Adrenal gland (tissue), 9 donors: ENCODE measurements at regions not wholly inside any gene's neighbourhood (a gene's known extent, or its start where the extent isn't known, plus 50 kb on each side); places are given as distances from the start of the nearest gene placed in this dataset.

Source experiments
- DNase-seq, 7 donors: peaks; one replicate each; pipeline ENCODE4 v3.0.0-alpha.2; 2019 to 2020
- H3K27ac ChIP-seq, 5 donors: fragments of 200-600 bp; sonication (generic) in 4 of 5; 1 replicate in 3 of 5; 2 replicates in 2 of 5; pipeline versions ENCODE4 v1.5.1 to v1.8.0; 2016 to 2020; ENCODE audit warnings: mild to moderate bottlenecking in 1 of 5
- H3K27me3 ChIP-seq: fragments of 200-600 bp; 2 replicates; pipeline ENCODE4 v1.8.0; 2021
- H3K36me3 ChIP-seq, 2 donors: fragments of 200-600 bp; replicated peaks in 1 of 2; 1 replicate in 1 of 2; 2 replicates in 1 of 2; pipeline versions ENCODE4 v1.5.1 to v1.8.0; 2018 to 2022
- H3K4me1 ChIP-seq, 2 donors: fragments of 200-600 bp; replicated peaks in 1 of 2; 1 replicate in 1 of 2; 2 replicates in 1 of 2; pipeline versions ENCODE4 v1.5.1 to v1.8.0; 2018 to 2021
- H3K4me3 ChIP-seq, 4 donors: fragments of 200-600 bp; sonication (generic) in 3 of 4; one replicate each; pipeline ENCODE4 v1.5.1; 2016 to 2018
- H3K9me3 ChIP-seq, 3 donors: fragments of 200-600 bp; sonication (generic) in 1 of 3; replicated peaks in 1 of 3; 1 replicate in 2 of 3; 2 replicates in 1 of 3; pipeline versions ENCODE4 v1.5.1 to v1.8.0; 2016 to 2021
- CTCF ChIP-seq, 6 experiments: fragments of 450-650 bp in 4 of 6; fragments of 200-600 bp in 2 of 6; sonication (generic) in 1 of 6; IDR thresholded peaks; 1 replicate in 5 of 6; 2 replicates in 1 of 6; pipeline versions ENCODE4 v1.5.1 to v1.8.0; 2016 to 2021; ENCODE audit warnings: antibody characterized with exemption in 6 of 6, mild to moderate bottlenecking in 2 of 6, moderate library complexity in 1 of 6
- POLR2A ChIP-seq, 2 donors: fragments of 450-650 bp; IDR thresholded peaks; one replicate each; pipeline ENCODE4 v1.6.1; 2017; ENCODE audit warnings: antibody characterized with exemption in 2 of 2, mild to moderate bottlenecking in 2 of 2, moderate library complexity in 1 of 2
- WGBS, 4 donors: extraction: QIAGEN DNeasy Blood & Tissue Kit in 2 of 4; methylation state at CpG; one replicate each; pipeline versions ENCODE4 v1.1.5 to v1.1.7; 2013 to 2017; 5-methylcytosine and 5-hydroxymethylcytosine counted together
- intact Hi-C, 2 donors: fragments of 100-400 bp; cut with DNase I; formaldehyde crosslinking; loops; one replicate each; pipeline versions ENCODE4 v1.14.1 to v1.15.0; 2022 to 2023
- donor health status: healthy with polysubstance abuse.
- donor health status: Bipolar disorder and iron deficiency.
- donor health status: DM: yes; HTN: yes; CAD: no.
- donor health status: DM: no; HTN: no; CAD: no.
- donor health status: DM: no; HTN: no; CAD: no.

- Histone ChIP-seq H3K4me1 (no peaks in the 10 kb centered on the region), H3K36me3 (no peaks in the 10 kb centered on the region), H3K4me3 (no peak overlapping the region), H3K27me3 (no peaks in the 10 kb centered on the region), H3K27ac (no peak overlapping the region), H3K9me3 (no peaks in the 10 kb centered on the region)
- DNase-seq, result no peak
- TF ChIP-seq CTCF (IDR thresholded peaks at IDR 0.05) (no peak), POLR2A (IDR thresholded peaks at IDR 0.05) (no peak)
- intact Hi-C loops, result no loop called here
- WGBS, 4 donors, result 89 to 98% (median 95%) methylated on average over 2 of the region's 2 CpGs
Observed at GRCh38 chr1:232223183-232223708, 406.7 kb downstream of the SIPA1L2 start.

GRCh38 chr1:232222614-232223013 lies 407.3 kb downstream of the SIPA1L2 start:
- H3K4me1 ChIP-seq, result no peaks in the 10 kb centered on the region
- no peaks in the 10 kb centered on the region for H3K27me3 ChIP-seq
- 95 to 98% (median 96%) methylated on average over 4 of the region's 4 CpGs for WGBS, 4 donors
- no peak overlapping the region for H3K27ac ChIP-seq
- intact Hi-C loops, result no loop called here
- DNase-seq, result no peak
- H3K36me3 ChIP-seq, result no peaks in the 10 kb centered on the region
- no peaks in the 10 kb centered on the region for H3K9me3 ChIP-seq
- H3K4me3 ChIP-seq, result no peak overlapping the region
- TF ChIP-seq CTCF (IDR thresholded peaks at IDR 0.05) (no peak), POLR2A (IDR thresholded peaks at IDR 0.05) (no peak)

- Histone ChIP-seq H3K36me3 (no peaks in the 10 kb centered on the region), H3K27ac (no peak overlapping the region), H3K27me3 (no peaks in the 10 kb centered on the region), H3K4me1 (no peaks in the 10 kb centered on the region), H3K4me3 (no peak overlapping the region), H3K9me3 (no peaks in the 10 kb centered on the region)
- no peak for DNase-seq
- intact Hi-C loops, result no loop called here
- WGBS, 4 donors, result 93 to 98% (median 95%) methylated on average over 3 of the region's 3 CpGs
- no peak for TF ChIP-seq CTCF (IDR thresholded peaks at IDR 0.05)
- TF ChIP-seq POLR2A (IDR thresholded peaks at IDR 0.05), result no peak
Observed at GRCh38 chr1:232221802-232222499, 408.0 kb downstream of the SIPA1L2 start.

- H3K27me3 ChIP-seq, result no peaks in the 10 kb centered on the region
- no peaks in the 10 kb centered on the region for H3K9me3 ChIP-seq
- DNase-seq, result peak in 2 of 7 donors; percentile 25 to 53
- no peaks in the 10 kb centered on the region for H3K36me3 ChIP-seq
- H3K27ac ChIP-seq, result no peak overlapping the region
- TF ChIP-seq CTCF (IDR thresholded peaks at IDR 0.05), result no peak
- TF ChIP-seq POLR2A (IDR thresholded peaks at IDR 0.05), result no peak
- intact Hi-C loops, result no loop called here
- 76 to 92% (median 78%) methylated on average over 5 to 7 of the region's 7 CpGs for WGBS, 4 donors
- no peaks in the 10 kb centered on the region for H3K4me1 ChIP-seq
- no peak overlapping the region for H3K4me3 ChIP-seq
Observed at GRCh38 chr1:232218955-232219865, 410.7 kb downstream of the SIPA1L2 start.
